NT2/D1 (cell line): ENCODE measurements at regions not wholly inside any gene's neighbourhood (a gene's known extent, or its start where the extent isn't known, plus 50 kb on each side); places are given as distances from the start of the nearest gene placed in this dataset.

Experiments used
- SUZ12 ChIP-seq: IDR thresholded peaks from 2 replicates; pipeline ENCODE4 v1.6.1; 2011; ENCODE audit not compliant: insufficient read length, insufficient read depth; ENCODE audit errors: extremely low read depth
- YY1 ChIP-seq: IDR thresholded peaks from 2 replicates; pipeline ENCODE4 v1.6.1; 2011; ENCODE audit not compliant: insufficient read length, insufficient read depth

DNA sequence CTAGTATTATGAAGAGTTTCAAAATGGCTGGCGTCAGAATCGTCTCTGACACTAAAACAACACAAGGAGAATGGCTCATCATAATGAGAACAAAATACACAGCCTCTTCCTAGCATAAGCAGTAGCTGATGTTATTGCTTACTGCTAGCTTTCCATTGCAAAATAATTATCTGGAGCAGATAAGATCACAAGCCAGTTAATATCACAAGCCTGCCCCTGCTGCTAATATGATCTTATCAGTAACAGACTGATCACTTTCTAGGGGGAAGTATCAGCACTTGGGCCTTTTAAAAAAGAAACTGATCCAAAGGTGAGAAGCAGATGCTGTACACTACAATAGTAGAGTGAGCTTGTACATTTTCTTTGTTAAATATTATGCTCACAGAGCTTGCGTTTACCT lies 554.8 kb upstream of the PABPC4L start:
- TF ChIP-seq YY1: no peak
- TF ChIP-seq SUZ12: no peak
